HG03442 (cell line): ENCODE measurements at regions not wholly inside any gene's neighbourhood (a gene's known extent, or its start where the extent isn't known, plus 50 kb on each side); places are given as distances from the start of the nearest gene placed in this dataset.
A peak's percentile ranks its signal among the peaks of the same experiment; 100 is the strongest.
"Not testable (repeated sequence)": the region's sequence is repeated elsewhere in the genome, so short reads cannot be mapped to it uniquely, and the experiment has no call there.

ENCODE experiments used
- ATAC-seq: cut with Tn5 transposase; IDR thresholded peaks from one replicate; pipeline ENCODE4 v1.9.1; 2021; ENCODE audit warnings: mild to moderate bottlenecking, moderate library complexity; ENCODE audit not compliant: unreplicated experiment

- ATAC-seq, result not testable (repeated sequence)
These were observed 54.0 kb upstream of the WWC2 start for GRCh38 chr4:183044924-183045640.

- ATAC-seq, result no peak
These were observed 60.6 kb upstream of the WWC2 start for GRCh38 chr4:183038436-183038835.

GRCh38 chr4:183035726-183036415 lies 63.2 kb upstream of the WWC2 start:
- ATAC-seq, result no peak

- no peak for ATAC-seq
These were observed 63.8 kb upstream of the WWC2 start for GRCh38 chr4:183035256-183035655.

- no peak for ATAC-seq
These were observed 68.2 kb upstream of the WWC2 start for GRCh38 chr4:183030823-183031222.

- no peak for ATAC-seq
These were observed 68.7 kb upstream of the WWC2 start for GRCh38 chr4:183030309-183030708.

GRCh38 chr4:183029365-183029764 lies 69.7 kb upstream of the WWC2 start:
- no peak for ATAC-seq

GRCh38 chr4:183026701-183027100 lies 72.4 kb upstream of the WWC2 start:
- ATAC-seq, result no peak

- ATAC-seq, result no peak
These were observed 76.4 kb upstream of the WWC2 start for GRCh38 chr4:183022617-183023016.

- ATAC-seq, result no peak
These were observed 81.1 kb upstream of the WWC2 start for GRCh38 chr4:183017962-183018361.

- no peak for ATAC-seq
These were observed 84.5 kb upstream of the WWC2 start for GRCh38 chr4:183014361-183015084.

- no peak for ATAC-seq
These were observed 85.4 kb upstream of the WWC2 start for GRCh38 chr4:183013730-183014002.

GRCh38 chr4:183012879-183013729 lies 86.0 kb upstream of the WWC2 start:
- ATAC-seq, result no peak

- ATAC-seq, result no peak
These were observed 87.7 kb upstream of the WWC2 start for GRCh38 chr4:183011213-183011907.

- ATAC-seq, result no peak
These were observed 90.6 kb upstream of the WWC2 start for GRCh38 chr4:183008492-183008891.

- ATAC-seq, result not testable (repeated sequence)
These were observed 87.2 kb upstream of the DCTD start for GRCh38 chr4:183004370-183004769.

- no peak for ATAC-seq
These were observed 77.0 kb upstream of the DCTD start for GRCh38 chr4:182994171-182994570.

- peak; percentile 77 for ATAC-seq
These were observed 61.1 kb upstream of the DCTD start for GRCh38 chr4:182978152-182978827.

- ATAC-seq, result peak; percentile 70
These were observed 58.6 kb upstream of the DCTD start for GRCh38 chr4:182975806-182976205.

- no peak for ATAC-seq
These were observed 56.8 kb upstream of the DCTD start for GRCh38 chr4:182973941-182974340.
